CD4-positive, alpha-beta T cell (primary cell): ENCODE measurements at regions not wholly inside any gene's neighbourhood (a gene's known extent, or its start where the extent isn't known, plus 50 kb on each side); places are given as distances from the start of the nearest gene placed in this dataset.
"Not testable (repeated sequence)": the region's sequence is repeated elsewhere in the genome, so short reads cannot be mapped to it uniquely, and the experiment has no call there.

Experiments
- ATAC-seq: fragments of 200-7000 bp; cut with Tn5 transposase; one replicate; pipeline ENCODE4 v1.10.0; 2022; ENCODE audit warnings: mild to moderate bottlenecking; ENCODE audit not compliant: poor library complexity
- CTCF ChIA-PET: fragments of 350-600 bp; sonication (Branson Sonifier 250); formaldehyde crosslinking; loops from one replicate; lab custom pipeline; 2021; ENCODE audit warnings: antibody characterized with exemption, inconsistent platforms; lab: Charles Lee
- POLR2A ChIA-PET: fragments of 350-600 bp; sonication (Branson Sonifier 250); formaldehyde crosslinking; loops from one replicate; lab custom pipeline; 2021; ENCODE audit warnings: antibody characterized with exemption, inconsistent platforms; lab: Charles Lee
- DNase-seq, 14 experiments: peaks; one replicate each; pipeline ENCODE4 v3.0.0-alpha.2; 2013 to 2020; ENCODE audit warnings: mixed read lengths in 2 of 14
- H3K27ac ChIP-seq, 2 donors: one replicate each; pipeline versions ENCODE4 v1.5.1 to v1.7.0; 2013; ENCODE audit warnings: low read length in 2 of 2, low read depth in 1 of 2, mild to moderate bottlenecking in 1 of 2
- H3K27me3 ChIP-seq, 2 experiments: 1 replicate in 1 of 2; 2 replicates in 1 of 2; pipeline versions ENCODE4 v1.6.1 to v1.7.0; 2013; ENCODE audit warnings: low read length in 2 of 2, control low read depth in 1 of 2, mild to moderate bottlenecking in 1 of 2, moderate library complexity in 1 of 2; ENCODE audit not compliant: insufficient read depth in 2 of 2, control insufficient read depth in 1 of 2
- H3K36me3 ChIP-seq: one replicate; pipeline ENCODE4 v1.6.1; 2013; ENCODE audit warnings: low read length, control low read depth; ENCODE audit not compliant: insufficient read depth
- H3K4me1 ChIP-seq: one replicate; pipeline ENCODE4 v1.6.1; 2013; ENCODE audit warnings: low read length, control low read depth; ENCODE audit not compliant: insufficient read depth
- H3K4me3 ChIP-seq: one replicate; pipeline ENCODE4 v1.5.1; 2013; ENCODE audit warnings: mild to moderate bottlenecking, low read length, moderate library complexity
- H3K9me3 ChIP-seq, 2 experiments: 1 replicate in 1 of 2; 2 replicates in 1 of 2; pipeline versions ENCODE4 v1.6.1 to v1.7.0; 2013; ENCODE audit warnings: low read length in 2 of 2, mild to moderate bottlenecking in 2 of 2, control low read depth in 1 of 2, moderate library complexity in 1 of 2; ENCODE audit not compliant: control insufficient read depth in 1 of 2, insufficient read depth in 1 of 2
- H3K27ac Mint-ChIP-seq: one replicate; pipeline ENCODE4 v1.8.0; 2020; ENCODE audit warnings: mixed read lengths
- H3K27me3 Mint-ChIP-seq: one replicate; pipeline ENCODE4 v1.8.0; 2021; ENCODE audit warnings: mixed read lengths
- H3K36me3 Mint-ChIP-seq: one replicate; pipeline ENCODE4 v1.8.0; 2021; ENCODE audit warnings: low read depth, mixed read lengths
- H3K4me1 Mint-ChIP-seq: one replicate; pipeline ENCODE4 v1.8.0; 2021; ENCODE audit warnings: low read depth, mixed read lengths
- H3K4me3 Mint-ChIP-seq: one replicate; pipeline ENCODE4 v1.8.0; 2020; ENCODE audit warnings: mild to moderate bottlenecking, mixed read lengths
- H3K9me3 Mint-ChIP-seq: one replicate; pipeline ENCODE4 v1.8.0; 2020; ENCODE audit warnings: mixed read lengths
- intact Hi-C, 2 experiments: fragments of 100-400 bp; cut with DNase I in 1 of 2; cut with micrococcal nuclease in 1 of 2; formaldehyde crosslinking; loops; one replicate each; pipeline versions ENCODE4 v1.15.1 to v1.9.0; 2023 to 2025; cut with DNase I, micrococcal nuclease
- TF ChIP-seq, protein P1 (sequence below): fragments of 200-600 bp; IDR thresholded peaks from one replicate; pipeline ENCODE4 v1.8.0; 2022; ENCODE audit warnings: antibody characterized with exemption, mild to moderate bottlenecking

DNA sequence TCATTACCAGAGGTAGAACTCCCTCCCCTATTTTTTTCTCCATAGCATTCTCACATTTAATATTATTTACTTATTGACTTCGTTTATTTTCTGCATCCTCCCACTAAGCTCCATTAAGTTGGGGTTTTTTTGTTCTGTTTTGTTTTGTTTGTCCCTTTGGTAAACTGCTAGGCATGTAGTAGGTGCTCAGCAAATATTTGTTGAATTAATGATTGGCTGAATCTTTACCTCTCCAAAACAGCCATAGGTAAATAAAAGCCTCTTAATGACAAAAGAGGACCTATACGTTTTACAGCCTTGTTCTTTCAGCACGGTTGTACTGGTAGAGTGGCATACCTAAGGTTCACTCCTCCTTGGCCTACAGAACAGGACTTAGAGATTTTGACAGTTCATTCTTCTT is 52.0 kb downstream of the PRORP start:
- H3K27ac Mint-ChIP-seq, result no peak overlapping the region

DNA sequence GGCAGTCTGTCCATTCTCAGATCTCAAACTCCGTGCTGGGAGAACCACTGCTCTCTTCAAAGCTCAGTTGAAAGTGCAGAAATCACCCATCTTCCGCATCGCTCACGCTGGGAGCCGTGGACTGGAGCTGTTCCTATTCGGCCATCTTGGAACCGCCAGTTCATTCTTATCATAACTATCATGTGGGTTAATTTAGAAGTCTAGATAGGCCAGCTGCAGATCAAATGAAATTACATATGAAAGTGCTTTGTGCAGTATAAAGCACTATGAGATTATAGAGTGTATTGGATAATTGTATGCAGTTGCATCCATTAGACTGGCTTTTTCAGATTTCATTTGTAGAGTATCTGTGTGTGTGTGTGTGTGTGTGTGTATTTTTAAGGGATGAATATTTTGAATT is 57.8 kb downstream of the PRORP start:
- no peaks in the 10 kb centered on the region for H3K27me3 Mint-ChIP-seq
- TF ChIP-seq, protein P1, sequence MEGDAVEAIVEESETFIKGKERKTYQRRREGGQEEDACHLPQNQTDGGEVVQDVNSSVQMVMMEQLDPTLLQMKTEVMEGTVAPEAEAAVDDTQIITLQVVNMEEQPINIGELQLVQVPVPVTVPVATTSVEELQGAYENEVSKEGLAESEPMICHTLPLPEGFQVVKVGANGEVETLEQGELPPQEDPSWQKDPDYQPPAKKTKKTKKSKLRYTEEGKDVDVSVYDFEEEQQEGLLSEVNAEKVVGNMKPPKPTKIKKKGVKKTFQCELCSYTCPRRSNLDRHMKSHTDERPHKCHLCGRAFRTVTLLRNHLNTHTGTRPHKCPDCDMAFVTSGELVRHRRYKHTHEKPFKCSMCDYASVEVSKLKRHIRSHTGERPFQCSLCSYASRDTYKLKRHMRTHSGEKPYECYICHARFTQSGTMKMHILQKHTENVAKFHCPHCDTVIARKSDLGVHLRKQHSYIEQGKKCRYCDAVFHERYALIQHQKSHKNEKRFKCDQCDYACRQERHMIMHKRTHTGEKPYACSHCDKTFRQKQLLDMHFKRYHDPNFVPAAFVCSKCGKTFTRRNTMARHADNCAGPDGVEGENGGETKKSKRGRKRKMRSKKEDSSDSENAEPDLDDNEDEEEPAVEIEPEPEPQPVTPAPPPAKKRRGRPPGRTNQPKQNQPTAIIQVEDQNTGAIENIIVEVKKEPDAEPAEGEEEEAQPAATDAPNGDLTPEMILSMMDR, result no peak
- no peak for DNase-seq
- no peak for ATAC-seq
- no peaks in the 10 kb centered on the region for H3K9me3 Mint-ChIP-seq
- peaks cover 20% of the 10 kb centered on the region for H3K4me1 Mint-ChIP-seq
- H3K36me3 Mint-ChIP-seq, result peaks cover 61% of the 10 kb centered on the region
- H3K9me3 ChIP-seq, result no peaks in the 10 kb centered on the region
- CTCF ChIA-PET, result no interaction called here
- peaks cover 15% of the 10 kb centered on the region for H3K36me3 ChIP-seq
- intact Hi-C loops, result no loop called here
- no peak overlapping the region for H3K27ac Mint-ChIP-seq
- no peak overlapping the region for H3K4me3 ChIP-seq
- no peak overlapping the region for H3K27ac ChIP-seq
- H3K27me3 ChIP-seq, result no peaks in the 10 kb centered on the region
- no peak overlapping the region for H3K4me3 Mint-ChIP-seq
- POLR2A ChIA-PET, result no interaction called here
- H3K4me1 ChIP-seq, result no peaks in the 10 kb centered on the region

More for the DNA sequence above, 52.0 kb downstream of the PRORP start:
- H3K36me3 Mint-ChIP-seq, result peaks cover 59% of the 10 kb centered on the region
- no peaks in the 10 kb centered on the region for H3K4me1 ChIP-seq
- intact Hi-C loops, result no loop called here
- TF ChIP-seq, protein P1, result no peak
- peaks cover 11% of the 10 kb centered on the region for H3K36me3 ChIP-seq
- POLR2A ChIA-PET, result no interaction called here
- no peaks in the 10 kb centered on the region for H3K27me3 ChIP-seq
- no peak for DNase-seq
- H3K4me1 Mint-ChIP-seq, result peaks cover 18% of the 10 kb centered on the region
- CTCF ChIA-PET, result no interaction called here
- H3K27me3 Mint-ChIP-seq, result no peaks in the 10 kb centered on the region
- H3K9me3 Mint-ChIP-seq, result no peaks in the 10 kb centered on the region
- H3K27ac ChIP-seq, result no peak overlapping the region
- no peak overlapping the region for H3K4me3 ChIP-seq
- ATAC-seq, result no peak
- H3K9me3 ChIP-seq, result no peaks in the 10 kb centered on the region
- no peak overlapping the region for H3K4me3 Mint-ChIP-seq

DNA sequence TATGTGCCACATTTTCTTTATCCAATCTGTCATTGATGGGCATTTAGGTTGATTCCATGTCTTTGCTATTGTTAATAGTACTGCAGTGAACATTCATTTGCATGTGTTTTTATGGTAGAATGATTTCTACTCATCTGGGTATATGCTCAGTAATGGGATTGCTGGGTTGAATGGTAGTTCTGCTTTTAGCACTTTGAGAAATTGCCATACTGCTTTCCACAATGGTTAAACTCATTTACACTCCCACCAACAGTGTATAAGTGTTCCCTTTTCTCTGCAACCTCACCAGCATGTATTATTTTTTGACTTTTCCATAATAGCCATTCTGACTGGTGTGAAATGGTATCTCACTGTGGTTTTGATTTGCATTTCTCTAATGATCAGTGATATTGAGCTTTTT is 62.5 kb downstream of the PRORP start:
- peaks cover 60% of the 10 kb centered on the region for H3K36me3 Mint-ChIP-seq
- peaks cover 15% of the 10 kb centered on the region for H3K36me3 ChIP-seq
- CTCF ChIA-PET, H3K9me3 Mint-ChIP-seq, H3K27ac ChIP-seq, H3K4me1 ChIP-seq, H3K27me3 Mint-ChIP-seq, H3K27ac Mint-ChIP-seq, H3K4me3 Mint-ChIP-seq, POLR2A ChIA-PET, DNase-seq, H3K27me3 ChIP-seq, ATAC-seq, intact Hi-C loops, H3K4me3 ChIP-seq, H3K4me1 Mint-ChIP-seq, H3K9me3 ChIP-seq: not testable (repeated sequence)

DNA sequence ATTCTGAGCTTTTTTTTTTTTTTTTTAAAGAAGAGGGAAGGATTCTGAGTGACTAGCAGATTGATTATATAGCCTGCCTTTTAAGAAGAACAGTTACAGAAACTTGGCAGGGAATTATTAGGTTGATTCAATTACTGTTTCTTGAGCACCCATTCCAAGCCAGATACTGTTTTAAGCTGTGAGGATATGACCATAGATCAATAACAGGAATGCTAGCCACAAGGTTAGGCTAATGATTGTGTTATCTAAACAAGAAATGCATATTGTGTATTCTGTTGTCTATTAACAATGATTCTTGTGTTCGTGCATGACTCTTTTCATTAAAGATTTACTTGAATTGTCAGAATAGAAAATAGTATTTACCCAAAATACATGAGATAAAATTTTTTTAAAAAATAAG is 67.1 kb downstream of the PRORP start:
- no peaks in the 10 kb centered on the region for H3K9me3 Mint-ChIP-seq
- H3K4me3 Mint-ChIP-seq, result no peak overlapping the region
- H3K36me3 ChIP-seq, result peaks cover 16% of the 10 kb centered on the region
- H3K27me3 Mint-ChIP-seq, result no peaks in the 10 kb centered on the region
- H3K27me3 ChIP-seq, result no peaks in the 10 kb centered on the region
- ChIA-PET POLR2A (no interaction called here), CTCF (interaction anchor here (0.6 kb wide), 1 partner anchor 249 kb away, joined by 3 read pairs; no protein-coding TSS in a partner anchor)
- DNase-seq (no peak), ATAC-seq (no peak)
- H3K9me3 ChIP-seq, result no peaks in the 10 kb centered on the region
- TF ChIP-seq, protein P1, result no peak
- H3K4me1 Mint-ChIP-seq, result no peaks in the 10 kb centered on the region
- H3K4me1 ChIP-seq, result no peaks in the 10 kb centered on the region
- H3K36me3 Mint-ChIP-seq, result peaks cover 68% of the 10 kb centered on the region
- intact Hi-C loops, result no loop called here
- H3K27ac ChIP-seq, result no peak overlapping the region
- H3K27ac Mint-ChIP-seq, result no peak overlapping the region
- no peak overlapping the region for H3K4me3 ChIP-seq
